Astrocyte (in vitro differentiated cells and primary cell): ENCODE measurements at regions not wholly inside any gene's neighbourhood (a gene's known extent, or its start where the extent isn't known, plus 50 kb on each side); places are given as distances from the start of the nearest gene placed in this dataset.

Experiments
- DNase-seq: peaks from one replicate; pipeline ENCODE4 v3.0.0-alpha.2; 2010; ENCODE audit warnings: low read depth
- FAIRE-seq: peaks from 2 replicates; lab custom pipeline; 2011; peaks lifted over from hg19 to GRCh38; lab: Jason Lieb, UNC
- H2AFZ ChIP-seq: 2 replicates; pipeline ENCODE4 v1.6.0; 2012; ENCODE audit warnings: low read depth, low read length, inconsistent platforms
- H3K27ac ChIP-seq: 2 replicates; pipeline ENCODE4 v1.5.1; 2011; ENCODE audit warnings: low read depth, low read length, inconsistent platforms
- H3K27me3 ChIP-seq: 2 replicates; pipeline ENCODE4 v1.6.0; 2011; ENCODE audit warnings: low read length, inconsistent platforms; ENCODE audit not compliant: insufficient read depth
- H3K36me3 ChIP-seq: 2 replicates; pipeline ENCODE4 v1.5.1; 2011; ENCODE audit warnings: low read length, inconsistent platforms; ENCODE audit not compliant: insufficient read depth
- H3K4me1 ChIP-seq: 2 replicates; pipeline ENCODE4 v1.5.1; 2011; ENCODE audit warnings: low read length, inconsistent platforms; ENCODE audit not compliant: insufficient read depth
- H3K4me2 ChIP-seq: 2 replicates; pipeline ENCODE4 v1.6.0; 2012; ENCODE audit warnings: low read length, inconsistent platforms
- H3K4me3 ChIP-seq: 2 replicates; pipeline ENCODE4 v1.5.1; 2011; ENCODE audit warnings: low read depth, mild to moderate bottlenecking, low read length, inconsistent platforms; ENCODE audit not compliant: insufficient read depth
- H3K79me2 ChIP-seq: 2 replicates; pipeline ENCODE4 v1.6.0; 2012; ENCODE audit warnings: mild to moderate bottlenecking, low read length, inconsistent platforms; ENCODE audit not compliant: insufficient read depth
- H3K9ac ChIP-seq: 2 replicates; pipeline ENCODE4 v1.6.0; 2012; ENCODE audit warnings: mild to moderate bottlenecking, low read length, inconsistent platforms
- H3K9me3 ChIP-seq: 2 replicates; pipeline ENCODE4 v1.5.1; 2012; ENCODE audit warnings: low read depth, mild to moderate bottlenecking, low read length, inconsistent platforms; ENCODE audit not compliant: insufficient read depth
- H4K20me1 ChIP-seq: 2 replicates; pipeline ENCODE4 v1.6.0; 2012; ENCODE audit warnings: low read length, inconsistent platforms; ENCODE audit not compliant: insufficient read depth
- H3K27ac Mint-ChIP-seq: one replicate; pipeline ENCODE4 v1.8.0; 2021; ENCODE audit warnings: mild to moderate bottlenecking, mixed read lengths; ENCODE audit not compliant: unreplicated experiment
- H3K27me3 Mint-ChIP-seq: one replicate; pipeline ENCODE4 v1.8.0; 2021; ENCODE audit warnings: low read depth, mixed read lengths; ENCODE audit not compliant: unreplicated experiment
- H3K36me3 Mint-ChIP-seq: one replicate; pipeline ENCODE4 v1.8.0; 2021; ENCODE audit warnings: low read depth, mixed read lengths; ENCODE audit not compliant: unreplicated experiment
- H3K4me1 Mint-ChIP-seq: one replicate; pipeline ENCODE4 v1.8.0; 2021; ENCODE audit warnings: low read depth, mixed read lengths; ENCODE audit not compliant: unreplicated experiment
- H3K4me3 Mint-ChIP-seq: one replicate; pipeline ENCODE4 v1.8.0; 2021; ENCODE audit warnings: mild to moderate bottlenecking, moderate library complexity, mixed read lengths; ENCODE audit not compliant: unreplicated experiment
- H3K9me3 Mint-ChIP-seq: one replicate; pipeline ENCODE4 v1.8.0; 2021; ENCODE audit warnings: mild to moderate bottlenecking, mixed read lengths; ENCODE audit not compliant: unreplicated experiment
- EZH2 ChIP-seq: IDR thresholded peaks from 2 replicates; pipeline ENCODE4 v1.6.1; 2012; ENCODE audit warnings: mild to moderate bottlenecking, low read length, inconsistent platforms; ENCODE audit not compliant: insufficient read depth
- TF ChIP-seq, protein P1 (sequence below): IDR thresholded peaks from 2 replicates; pipeline ENCODE4 v1.5.1; 2011; ENCODE audit warnings: low read depth, mild to moderate bottlenecking, inconsistent platforms, low read length, moderate library complexity; ENCODE audit not compliant: insufficient read depth

DNA sequence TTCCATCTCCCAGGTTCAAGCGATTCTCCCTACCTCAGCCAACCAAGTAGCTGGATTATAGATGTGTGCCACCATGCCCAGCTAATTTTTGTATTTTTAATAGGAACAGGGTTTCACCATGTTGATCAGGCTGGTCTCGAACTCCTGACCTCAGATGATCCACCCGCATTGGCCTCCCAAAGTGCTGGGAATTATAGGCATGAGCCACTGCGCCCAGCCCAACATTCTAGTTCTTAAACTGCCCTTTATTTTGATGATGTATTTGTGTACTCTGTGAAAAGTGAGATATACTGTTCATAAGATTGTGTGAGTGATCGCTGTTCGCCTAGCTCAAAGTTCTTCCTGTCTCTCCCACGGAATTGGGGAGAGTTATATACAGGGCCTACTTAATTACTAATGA lies 93.1 kb downstream of the HFE start:
- no peak overlapping the region for H3K4me3 ChIP-seq
- DNase-seq (no peak), FAIRE-seq (no peak)
- no peaks in the 10 kb centered on the region for H3K36me3 ChIP-seq
- H3K4me1 ChIP-seq = peaks cover 12% of the 10 kb centered on the region
- Mint-ChIP-seq H3K27ac (no peak overlapping the region), H3K4me3 (no peak overlapping the region), H3K27me3 (no peaks in the 10 kb centered on the region), H3K9me3 (peaks cover 2% of the 10 kb centered on the region), H3K36me3 (no peaks in the 10 kb centered on the region), H3K4me1 (no peaks in the 10 kb centered on the region)
- H3K9me3 ChIP-seq = no peaks in the 10 kb centered on the region
- H3K27ac ChIP-seq = no peak overlapping the region
- no peak overlapping the region for H3K4me2 ChIP-seq
- no peak overlapping the region for H3K9ac ChIP-seq
- no peaks in the 10 kb centered on the region for H4K20me1 ChIP-seq
- no peaks in the 10 kb centered on the region for H3K27me3 ChIP-seq
- no peak overlapping the region for H2AFZ ChIP-seq
- no peaks in the 10 kb centered on the region for H3K79me2 ChIP-seq
- no peak for TF ChIP-seq EZH2
- TF ChIP-seq, protein P1, sequence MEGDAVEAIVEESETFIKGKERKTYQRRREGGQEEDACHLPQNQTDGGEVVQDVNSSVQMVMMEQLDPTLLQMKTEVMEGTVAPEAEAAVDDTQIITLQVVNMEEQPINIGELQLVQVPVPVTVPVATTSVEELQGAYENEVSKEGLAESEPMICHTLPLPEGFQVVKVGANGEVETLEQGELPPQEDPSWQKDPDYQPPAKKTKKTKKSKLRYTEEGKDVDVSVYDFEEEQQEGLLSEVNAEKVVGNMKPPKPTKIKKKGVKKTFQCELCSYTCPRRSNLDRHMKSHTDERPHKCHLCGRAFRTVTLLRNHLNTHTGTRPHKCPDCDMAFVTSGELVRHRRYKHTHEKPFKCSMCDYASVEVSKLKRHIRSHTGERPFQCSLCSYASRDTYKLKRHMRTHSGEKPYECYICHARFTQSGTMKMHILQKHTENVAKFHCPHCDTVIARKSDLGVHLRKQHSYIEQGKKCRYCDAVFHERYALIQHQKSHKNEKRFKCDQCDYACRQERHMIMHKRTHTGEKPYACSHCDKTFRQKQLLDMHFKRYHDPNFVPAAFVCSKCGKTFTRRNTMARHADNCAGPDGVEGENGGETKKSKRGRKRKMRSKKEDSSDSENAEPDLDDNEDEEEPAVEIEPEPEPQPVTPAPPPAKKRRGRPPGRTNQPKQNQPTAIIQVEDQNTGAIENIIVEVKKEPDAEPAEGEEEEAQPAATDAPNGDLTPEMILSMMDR = no peak

DNA sequence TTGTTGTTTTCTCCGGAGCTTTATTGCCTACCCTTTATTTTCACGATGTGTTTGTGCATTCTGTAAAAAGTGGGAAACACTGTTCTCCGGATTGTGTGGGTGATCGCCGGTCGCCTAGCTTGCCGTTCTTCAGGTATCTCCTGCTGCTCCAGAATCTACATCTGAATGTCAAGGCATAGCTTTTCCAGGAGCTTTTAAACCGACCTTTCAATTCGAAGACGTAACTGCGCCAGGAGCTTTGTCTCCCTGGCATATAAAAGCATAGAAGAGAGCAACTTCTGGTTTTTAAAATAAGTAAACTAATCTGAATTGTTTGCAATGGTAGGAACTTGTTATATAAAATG lies 96.0 kb downstream of the HFE start:
- peak overlapping the region; percentile 86 for H3K4me3 Mint-ChIP-seq
- Histone ChIP-seq H3K27ac (peak overlapping the region; percentile 38), H3K4me2 (peak overlapping the region; percentile 87), H3K4me1 (peaks cover 17% of the 10 kb centered on the region), H3K36me3 (no peaks in the 10 kb centered on the region), H3K27me3 (no peaks in the 10 kb centered on the region), H3K4me3 (peak overlapping the region; percentile 63), H2AFZ (peak overlapping the region; percentile 82), H3K9me3 (no peaks in the 10 kb centered on the region), H4K20me1 (no peaks in the 10 kb centered on the region), H3K79me2 (no peaks in the 10 kb centered on the region), H3K9ac (peak overlapping the region; percentile 67)
- DNase-seq = no peak
- H3K36me3 Mint-ChIP-seq = no peaks in the 10 kb centered on the region
- H3K27me3 Mint-ChIP-seq = no peaks in the 10 kb centered on the region
- peak overlapping the region; percentile 79 for H3K27ac Mint-ChIP-seq
- TF ChIP-seq, protein P1 = no peak
- TF ChIP-seq EZH2 = no peak
- H3K9me3 Mint-ChIP-seq = peaks cover 2% of the 10 kb centered on the region
- FAIRE-seq = no peak
- no peaks in the 10 kb centered on the region for H3K4me1 Mint-ChIP-seq

DNA sequence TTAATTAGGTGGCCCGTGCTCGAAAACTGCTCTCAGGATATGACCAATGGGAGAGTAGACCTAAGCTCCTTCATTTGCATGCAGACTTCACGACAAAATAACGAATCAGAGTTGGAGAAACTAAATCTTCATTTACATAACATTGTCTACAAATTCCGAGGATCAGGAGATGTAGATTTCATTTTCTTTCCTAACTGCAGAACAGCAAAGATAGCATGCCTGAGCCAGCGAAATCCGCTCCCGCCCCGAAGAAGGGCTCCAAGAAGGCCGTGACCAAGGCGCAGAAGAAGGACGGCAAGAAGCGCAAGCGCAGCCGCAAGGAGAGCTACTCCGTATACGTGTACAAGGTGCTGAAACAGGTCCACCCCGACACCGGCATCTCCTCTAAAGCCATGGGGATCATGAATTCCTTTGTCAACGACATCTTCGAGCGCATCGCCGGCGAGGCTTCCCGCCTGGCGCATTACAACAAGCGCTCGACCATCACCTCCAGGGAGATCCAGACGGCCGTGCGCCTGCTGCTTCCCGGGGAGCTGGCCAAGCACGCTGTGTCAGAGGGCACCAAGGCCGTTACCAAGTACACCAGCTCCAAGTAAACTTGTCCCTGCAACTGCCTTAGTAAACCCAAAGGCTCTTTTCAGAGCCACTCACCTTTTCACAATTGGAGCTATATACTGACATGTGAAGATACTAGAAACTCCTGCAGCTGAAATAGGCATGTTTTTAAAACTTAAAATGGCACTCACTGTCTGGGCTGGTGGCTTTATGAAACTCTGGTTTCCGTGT lies 96.5 kb downstream of the HFE start:
- DNase-seq (peak; percentile 88), FAIRE-seq (no peak)
- no peaks in the 10 kb centered on the region for H3K4me1 Mint-ChIP-seq
- no peaks in the 10 kb centered on the region for H3K27me3 ChIP-seq
- peaks cover 20% of the 10 kb centered on the region for H3K4me1 ChIP-seq
- H3K9ac ChIP-seq = peak overlapping the region; percentile 67
- H3K27ac ChIP-seq = peak overlapping the region; percentile 38
- H3K79me2 ChIP-seq = no peaks in the 10 kb centered on the region
- no peaks in the 10 kb centered on the region for H4K20me1 ChIP-seq
- H3K9me3 Mint-ChIP-seq = peaks cover 2% of the 10 kb centered on the region
- peak overlapping the region; percentile 79 for H3K27ac Mint-ChIP-seq
- H3K4me3 ChIP-seq = peak overlapping the region; percentile 63
- H3K36me3 ChIP-seq = no peaks in the 10 kb centered on the region
- H2AFZ ChIP-seq = peak overlapping the region; percentile 82
- H3K4me3 Mint-ChIP-seq = peak overlapping the region; percentile 86
- no peaks in the 10 kb centered on the region for H3K36me3 Mint-ChIP-seq
- H3K9me3 ChIP-seq = no peaks in the 10 kb centered on the region
- H3K27me3 Mint-ChIP-seq = no peaks in the 10 kb centered on the region
- no peak for TF ChIP-seq EZH2
- TF ChIP-seq, protein P1 = no peak
- H3K4me2 ChIP-seq = peak overlapping the region; percentile 87
